AG09319 (cell line): ENCODE measurements at regions not wholly inside any gene's neighbourhood (a gene's known extent, or its start where the extent isn't known, plus 50 kb on each side); places are given as distances from the start of the nearest gene placed in this dataset.

Experiments used
- DNase-seq: peaks from one replicate; pipeline ENCODE4 v3.0.0-alpha.2; 2010; ENCODE audit warnings: low read depth; ENCODE audit errors: extremely low read depth
- TF ChIP-seq, protein P1 (sequence below): IDR thresholded peaks from 2 replicates; pipeline ENCODE4 v1.5.1; 2011; ENCODE audit warnings: low read depth, mild to moderate bottlenecking, inconsistent platforms, low read length, moderate library complexity

DNA sequence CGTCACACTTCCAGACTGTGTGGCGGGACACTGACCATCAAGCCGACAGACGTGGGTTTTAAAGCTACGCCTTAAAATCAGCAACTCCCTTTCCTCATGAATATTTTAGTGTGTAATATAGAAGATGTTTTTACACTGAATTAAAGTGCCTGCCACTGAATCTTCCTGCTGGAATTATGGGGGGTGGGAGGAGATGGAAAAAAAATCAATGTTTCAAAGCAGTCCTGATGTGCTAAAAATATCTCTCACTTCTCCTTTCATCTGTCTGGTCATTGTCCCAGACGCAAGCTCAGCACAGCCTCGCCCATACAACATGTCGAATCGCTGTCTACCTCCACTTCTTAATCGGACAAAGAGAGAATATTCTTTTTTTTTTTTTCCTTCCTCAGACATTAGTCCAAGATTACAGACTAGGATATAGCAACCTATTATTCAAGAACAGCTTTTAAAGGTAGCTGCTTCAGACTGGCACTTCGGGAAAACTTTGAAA, 165.1 kb upstream of the KLF14 start:
- DNase-seq = no peak
- TF ChIP-seq, protein P1, sequence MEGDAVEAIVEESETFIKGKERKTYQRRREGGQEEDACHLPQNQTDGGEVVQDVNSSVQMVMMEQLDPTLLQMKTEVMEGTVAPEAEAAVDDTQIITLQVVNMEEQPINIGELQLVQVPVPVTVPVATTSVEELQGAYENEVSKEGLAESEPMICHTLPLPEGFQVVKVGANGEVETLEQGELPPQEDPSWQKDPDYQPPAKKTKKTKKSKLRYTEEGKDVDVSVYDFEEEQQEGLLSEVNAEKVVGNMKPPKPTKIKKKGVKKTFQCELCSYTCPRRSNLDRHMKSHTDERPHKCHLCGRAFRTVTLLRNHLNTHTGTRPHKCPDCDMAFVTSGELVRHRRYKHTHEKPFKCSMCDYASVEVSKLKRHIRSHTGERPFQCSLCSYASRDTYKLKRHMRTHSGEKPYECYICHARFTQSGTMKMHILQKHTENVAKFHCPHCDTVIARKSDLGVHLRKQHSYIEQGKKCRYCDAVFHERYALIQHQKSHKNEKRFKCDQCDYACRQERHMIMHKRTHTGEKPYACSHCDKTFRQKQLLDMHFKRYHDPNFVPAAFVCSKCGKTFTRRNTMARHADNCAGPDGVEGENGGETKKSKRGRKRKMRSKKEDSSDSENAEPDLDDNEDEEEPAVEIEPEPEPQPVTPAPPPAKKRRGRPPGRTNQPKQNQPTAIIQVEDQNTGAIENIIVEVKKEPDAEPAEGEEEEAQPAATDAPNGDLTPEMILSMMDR = no peak

DNA sequence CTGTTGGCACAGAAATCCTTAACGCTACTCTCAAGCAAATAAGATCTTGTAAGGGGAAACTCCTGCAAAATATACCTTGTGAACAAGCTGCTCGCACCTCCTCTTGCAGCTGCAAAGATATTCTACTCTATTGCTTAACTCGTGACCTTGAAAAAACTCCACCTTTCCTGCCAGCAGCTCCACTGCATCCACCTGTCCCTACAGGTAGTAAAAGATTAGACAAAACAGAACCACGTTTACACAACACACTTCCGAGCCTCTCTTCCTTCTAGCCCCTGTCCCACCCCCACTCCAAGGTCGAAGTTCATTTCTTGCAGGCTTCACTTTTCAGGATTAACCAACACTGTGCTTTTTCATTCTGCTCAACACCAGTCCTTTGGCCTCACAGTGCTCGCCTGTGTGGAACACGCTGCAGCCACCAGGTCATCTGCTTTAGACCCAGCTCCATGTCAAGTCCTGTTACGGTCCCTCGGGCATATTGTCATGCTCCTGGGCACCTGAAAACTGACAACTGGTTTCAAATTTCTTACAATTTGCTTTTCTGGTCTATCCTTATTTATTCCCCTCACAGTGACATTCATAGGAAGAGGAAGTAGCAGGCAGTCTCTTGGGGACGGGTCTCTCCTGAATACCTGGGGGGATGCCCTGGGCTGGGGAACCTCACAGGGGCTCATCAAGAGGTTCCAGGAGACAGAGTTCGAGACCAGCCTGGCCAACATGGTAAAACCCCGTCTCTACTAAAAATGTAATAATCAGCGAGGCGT, 165.8 kb upstream of the KLF14 start:
- TF ChIP-seq, protein P1 = no peak
- no peak for DNase-seq

DNA sequence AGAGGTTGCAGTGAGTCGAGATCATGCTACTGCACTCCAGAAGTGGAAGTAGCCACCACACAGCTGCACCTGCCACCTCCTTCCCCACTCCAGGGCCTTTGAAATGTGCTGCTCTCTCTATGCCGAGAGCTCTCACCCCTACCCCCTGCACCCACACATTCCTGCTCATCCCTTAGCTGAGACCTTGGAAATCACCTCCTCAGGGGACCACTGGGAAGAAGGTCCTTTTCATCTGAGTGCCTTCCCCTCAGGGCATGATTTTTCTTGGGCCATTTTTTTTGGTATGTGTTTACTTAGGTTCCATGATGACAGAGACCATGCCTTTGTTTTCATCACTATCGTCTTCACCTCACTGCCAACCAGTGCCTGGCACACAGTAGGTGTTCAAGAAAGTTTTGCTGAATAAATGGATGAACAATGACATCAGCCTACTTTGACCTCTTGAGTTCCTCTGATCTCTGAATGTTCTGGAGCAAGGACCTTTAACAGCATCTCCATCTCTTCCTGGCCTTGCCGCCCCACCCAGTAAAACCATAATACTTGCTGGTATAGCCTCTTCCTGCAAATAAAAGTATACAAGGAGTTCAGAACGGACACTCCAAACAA, 166.6 kb upstream of the KLF14 start:
- DNase-seq = no peak
- TF ChIP-seq, protein P1 = no peak

DNA sequence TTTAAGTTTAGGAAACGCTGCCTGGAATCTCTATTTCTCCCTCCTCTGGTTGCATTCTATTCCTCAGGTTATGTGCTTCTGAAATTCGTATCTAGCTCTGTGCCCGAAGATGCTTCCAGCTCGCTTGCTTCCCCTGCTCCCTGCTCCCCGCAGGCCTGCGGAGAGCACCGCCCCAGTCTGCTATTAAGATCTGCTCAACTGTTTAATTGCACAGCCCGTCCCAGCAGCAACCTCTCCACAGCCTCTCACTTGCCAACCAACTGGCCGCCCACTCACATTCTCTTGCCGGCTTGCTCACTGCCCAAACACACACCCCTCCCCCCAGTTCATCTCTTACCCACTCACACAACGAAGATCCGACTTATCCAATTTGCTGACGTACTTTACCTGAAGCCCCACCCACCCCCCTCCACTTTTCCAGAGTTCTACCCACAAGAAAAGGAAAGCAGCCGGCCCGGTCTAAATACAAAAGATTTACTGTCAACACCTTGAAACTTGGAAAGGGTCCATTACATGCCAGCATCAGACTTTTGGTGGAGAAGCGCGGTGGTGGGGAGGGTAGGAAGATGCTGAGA, 167.3 kb upstream of the KLF14 start:
- peak; percentile 82 for DNase-seq
- TF ChIP-seq, protein P1 = no peak

DNA sequence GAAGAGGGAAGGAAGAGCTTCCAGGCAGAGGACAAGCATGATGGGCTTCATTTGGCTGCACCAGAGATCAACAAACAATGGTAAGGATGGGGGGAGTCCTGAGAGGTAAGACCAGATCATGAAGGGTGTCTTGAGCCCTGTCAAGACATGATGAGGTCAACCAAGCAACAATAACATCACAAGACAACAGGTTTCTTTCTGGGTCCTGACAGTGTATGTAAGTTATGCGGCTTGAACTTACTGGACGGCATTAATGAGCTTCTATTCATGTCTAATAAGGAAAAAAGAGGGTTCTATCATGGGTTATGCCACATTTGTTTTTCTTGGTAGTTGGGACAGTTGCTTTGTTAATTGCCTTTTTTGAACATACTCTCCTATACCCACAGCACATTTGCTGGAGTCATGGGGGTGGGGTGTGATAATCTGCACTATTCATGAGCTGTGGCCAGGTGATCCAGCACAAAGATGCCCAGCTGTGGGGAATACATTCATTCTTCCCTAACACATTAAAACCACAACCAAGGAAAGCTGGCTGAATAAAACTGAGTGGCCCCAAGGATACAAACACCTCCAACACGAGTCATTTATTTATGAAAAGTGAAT, 168.8 kb upstream of the KLF14 start:
- TF ChIP-seq, protein P1 = no peak
- no peak for DNase-seq

DNA sequence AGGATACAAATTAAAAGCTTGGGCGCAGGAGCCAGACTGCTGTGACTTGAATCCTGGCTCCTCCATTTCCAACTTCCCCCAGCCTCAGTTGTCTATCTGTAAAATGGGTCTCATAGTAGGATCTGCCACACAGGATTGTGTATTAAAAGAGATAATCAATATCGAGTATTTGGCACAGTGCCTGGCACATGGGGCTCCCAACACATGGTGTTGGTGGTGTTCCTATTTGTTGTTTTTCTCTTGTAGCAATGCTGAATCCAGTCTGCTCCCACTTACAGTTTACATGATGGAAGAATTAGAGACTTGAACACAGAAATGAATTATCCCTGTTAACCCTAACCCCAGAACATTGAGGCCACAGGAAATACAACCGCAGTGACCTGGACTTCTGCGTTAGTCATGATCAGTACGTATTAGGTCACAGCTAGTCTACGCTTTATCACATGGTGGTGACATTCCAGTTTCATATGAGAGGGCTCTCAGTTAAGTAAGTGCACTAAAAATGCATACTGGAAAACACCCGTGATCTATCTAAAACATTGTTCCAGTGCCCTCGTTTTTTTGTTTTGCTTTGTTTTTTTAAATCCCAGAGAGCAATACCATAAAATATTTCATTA, 169.5 kb upstream of the KLF14 start:
- DNase-seq = peak; percentile 54
- TF ChIP-seq, protein P1 = no peak
